ENCODE measurements at regions not wholly inside any gene's neighbourhood (a gene's known extent, or its start where the extent isn't known, plus 50 kb on each side); places are given as distances from the start of the nearest gene placed in this dataset.

DNA sequence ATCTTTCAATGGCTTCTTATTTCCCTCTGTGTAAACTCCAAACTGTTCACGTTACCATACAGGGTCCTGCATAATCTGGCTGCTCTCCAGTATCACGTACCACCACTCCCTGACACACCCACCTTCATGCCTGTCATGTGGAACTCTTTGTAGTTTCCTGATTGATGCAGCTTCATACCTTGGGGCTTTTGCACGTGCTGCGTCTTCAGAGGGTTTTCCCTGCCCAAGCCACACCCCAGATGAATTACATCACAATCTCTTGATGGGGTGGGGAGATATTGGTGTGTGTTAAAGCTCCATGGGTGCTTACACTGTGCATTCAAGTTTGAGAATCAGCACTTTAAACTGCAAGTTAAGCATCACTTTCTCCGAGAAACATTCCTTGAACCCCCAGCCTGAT lies 101.9 kb downstream of the CT47B1 start:
- H3K36me3 ChIP-seq, result no peaks in the 10 kb centered on the region
- no peak overlapping the region for H3K4me3 ChIP-seq
- intact Hi-C loops (cut with DNase I; ENCODE audit: low total_unique reads), result no loop called here
- no peak overlapping the region for H3K27ac ChIP-seq
- no peaks in the 10 kb centered on the region for H3K4me1 ChIP-seq
- WGBS, 5 donors, result 33 to 63% (median 44%) methylated on average over 5 of the region's 5 CpGs
- no peak for TF ChIP-seq POLR2A (IDR thresholded peaks at IDR 0.05)
- no peak for TF ChIP-seq POLR2AphosphoS5 (IDR thresholded peaks at IDR 0.05)
- TF ChIP-seq EP300 (IDR thresholded peaks at IDR 0.05), result no peak
- TF ChIP-seq, protein P1, sequence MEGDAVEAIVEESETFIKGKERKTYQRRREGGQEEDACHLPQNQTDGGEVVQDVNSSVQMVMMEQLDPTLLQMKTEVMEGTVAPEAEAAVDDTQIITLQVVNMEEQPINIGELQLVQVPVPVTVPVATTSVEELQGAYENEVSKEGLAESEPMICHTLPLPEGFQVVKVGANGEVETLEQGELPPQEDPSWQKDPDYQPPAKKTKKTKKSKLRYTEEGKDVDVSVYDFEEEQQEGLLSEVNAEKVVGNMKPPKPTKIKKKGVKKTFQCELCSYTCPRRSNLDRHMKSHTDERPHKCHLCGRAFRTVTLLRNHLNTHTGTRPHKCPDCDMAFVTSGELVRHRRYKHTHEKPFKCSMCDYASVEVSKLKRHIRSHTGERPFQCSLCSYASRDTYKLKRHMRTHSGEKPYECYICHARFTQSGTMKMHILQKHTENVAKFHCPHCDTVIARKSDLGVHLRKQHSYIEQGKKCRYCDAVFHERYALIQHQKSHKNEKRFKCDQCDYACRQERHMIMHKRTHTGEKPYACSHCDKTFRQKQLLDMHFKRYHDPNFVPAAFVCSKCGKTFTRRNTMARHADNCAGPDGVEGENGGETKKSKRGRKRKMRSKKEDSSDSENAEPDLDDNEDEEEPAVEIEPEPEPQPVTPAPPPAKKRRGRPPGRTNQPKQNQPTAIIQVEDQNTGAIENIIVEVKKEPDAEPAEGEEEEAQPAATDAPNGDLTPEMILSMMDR (IDR thresholded peaks at IDR 0.05), result no peak
- no peak for DNase-seq
- H3K27me3 ChIP-seq, result no peaks in the 10 kb centered on the region
- H3K9me3 ChIP-seq, result no peaks in the 10 kb centered on the region

DNA sequence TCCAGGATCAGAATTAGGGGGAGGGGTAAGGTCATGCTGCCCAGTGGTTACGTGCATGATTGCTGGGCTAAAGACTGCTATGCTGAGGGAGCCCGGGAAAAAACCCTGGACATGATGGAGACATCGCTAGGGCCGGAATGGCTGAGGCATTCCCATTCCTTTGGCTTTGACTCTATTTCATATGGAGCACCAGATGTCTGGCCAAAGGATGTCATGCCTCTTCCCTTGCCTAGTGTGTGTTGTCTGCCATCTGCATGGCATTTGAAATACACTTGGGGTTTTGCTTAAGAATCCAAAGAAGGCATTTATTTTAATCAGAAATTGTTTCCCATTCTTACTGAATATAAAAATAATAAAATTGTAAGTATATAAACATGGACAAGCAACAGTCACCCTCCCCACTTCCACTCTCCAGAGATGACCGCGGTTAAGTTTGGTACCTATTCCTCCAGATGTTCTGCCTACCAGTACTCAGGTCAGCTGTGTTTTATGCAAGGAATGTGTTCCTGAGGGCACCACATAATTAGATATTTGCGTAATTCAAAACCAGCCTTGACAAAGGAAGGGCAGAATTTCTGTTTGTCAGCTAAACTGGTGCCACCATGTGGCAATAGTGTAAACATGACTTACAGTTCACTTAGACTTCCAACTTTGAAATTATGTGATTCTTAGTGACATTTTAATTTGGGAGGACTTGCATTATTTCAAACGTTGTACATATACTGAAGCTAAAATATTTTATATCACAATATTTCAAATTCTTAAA lies 105.9 kb downstream of the CT47B1 start:
- Histone ChIP-seq H3K4me3 (no peak overlapping the region), H3K9me3 (no peaks in the 10 kb centered on the region), H3K36me3 (no peaks in the 10 kb centered on the region), H3K27me3 (no peaks in the 10 kb centered on the region), H3K27ac (no peak overlapping the region), H3K4me1 (no peaks in the 10 kb centered on the region)
- WGBS, 5 donors, result 48 to 58% (median 53%) methylated on average over 7 to 8 of the region's 8 CpGs
- intact Hi-C loops (cut with DNase I; ENCODE audit: low total_unique reads), result no loop called here
- TF ChIP-seq EP300 (IDR thresholded peaks at IDR 0.05) (no peak), POLR2AphosphoS5 (IDR thresholded peaks at IDR 0.05) (no peak), POLR2A (IDR thresholded peaks at IDR 0.05) (no peak)
- TF ChIP-seq, protein P1 (IDR thresholded peaks at IDR 0.05), result peak in 1 of 7 experiments; percentile 6
- peak in 1 of 2 donors; percentile 61 for DNase-seq

- Histone ChIP-seq H3K27me3 (no peaks in the 10 kb centered on the region), H3K36me3 (no peaks in the 10 kb centered on the region), H3K27ac (no peak overlapping the region), H3K4me3 (no peak overlapping the region), H3K9me3 (no peaks in the 10 kb centered on the region), H3K4me1 (no peaks in the 10 kb centered on the region)
- no peak for DNase-seq
- intact Hi-C loops (cut with DNase I; ENCODE audit: low total_unique reads), result no loop called here
- TF ChIP-seq, protein P1 (IDR thresholded peaks at IDR 0.05), result no peak
- TF ChIP-seq POLR2AphosphoS5 (IDR thresholded peaks at IDR 0.05) (no peak), POLR2A (IDR thresholded peaks at IDR 0.05) (no peak), EP300 (IDR thresholded peaks at IDR 0.05) (no peak)
- WGBS, 5 donors, result 65 to 86% (median 71%) methylated on average over 2 of the region's 2 CpGs
Measured at GRCh38 chrX:120768681-120769080, 107.0 kb downstream of the CT47B1 start.

GRCh38 chrX:120768254-120768653 lies 107.4 kb downstream of the CT47B1 start:
- no peaks in the 10 kb centered on the region for H3K4me1 ChIP-seq
- TF ChIP-seq, protein P1 (IDR thresholded peaks at IDR 0.05), result no peak

More at GRCh38 chrX:120768254-120768653, 107.4 kb downstream of the CT47B1 start:
- 34 to 65% (median 63%) methylated on average over 1 of the region's 1 CpG for WGBS, 5 donors
- Histone ChIP-seq H3K4me3 (no peak overlapping the region), H3K27me3 (no peaks in the 10 kb centered on the region), H3K9me3 (no peaks in the 10 kb centered on the region), H3K36me3 (no peaks in the 10 kb centered on the region), H3K27ac (no peak overlapping the region)
- no peak for DNase-seq
- intact Hi-C loops (cut with DNase I; ENCODE audit: low total_unique reads), result no loop called here

Measured in stomach (tissue), 8 donors.